ENCODE measurements at regions not wholly inside any gene's neighbourhood (a gene's known extent, or its start where the extent isn't known, plus 50 kb on each side); places are given as distances from the start of the nearest gene placed in this dataset.

DNA sequence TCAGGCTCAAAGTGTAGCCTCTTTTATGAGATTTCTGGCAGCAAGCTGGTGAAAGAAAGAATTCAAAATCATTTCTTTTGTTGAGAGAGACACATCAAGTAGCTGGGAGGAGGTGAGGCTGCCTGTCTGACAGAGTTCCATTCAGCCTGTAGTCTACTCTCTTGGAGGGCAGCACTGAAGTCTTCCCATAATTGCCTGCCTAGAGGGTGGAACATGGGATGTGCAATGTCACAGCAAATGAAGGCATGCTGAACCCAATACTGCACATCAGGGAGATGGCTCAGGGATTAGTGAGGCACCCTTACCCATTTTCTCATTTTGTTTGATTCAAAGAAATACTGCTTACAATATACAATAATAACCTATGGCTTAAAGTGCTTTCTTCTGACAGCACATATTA is 475.7 kb downstream of the TMEM232 start (continued):
- TF ChIP-seq, protein P1, sequence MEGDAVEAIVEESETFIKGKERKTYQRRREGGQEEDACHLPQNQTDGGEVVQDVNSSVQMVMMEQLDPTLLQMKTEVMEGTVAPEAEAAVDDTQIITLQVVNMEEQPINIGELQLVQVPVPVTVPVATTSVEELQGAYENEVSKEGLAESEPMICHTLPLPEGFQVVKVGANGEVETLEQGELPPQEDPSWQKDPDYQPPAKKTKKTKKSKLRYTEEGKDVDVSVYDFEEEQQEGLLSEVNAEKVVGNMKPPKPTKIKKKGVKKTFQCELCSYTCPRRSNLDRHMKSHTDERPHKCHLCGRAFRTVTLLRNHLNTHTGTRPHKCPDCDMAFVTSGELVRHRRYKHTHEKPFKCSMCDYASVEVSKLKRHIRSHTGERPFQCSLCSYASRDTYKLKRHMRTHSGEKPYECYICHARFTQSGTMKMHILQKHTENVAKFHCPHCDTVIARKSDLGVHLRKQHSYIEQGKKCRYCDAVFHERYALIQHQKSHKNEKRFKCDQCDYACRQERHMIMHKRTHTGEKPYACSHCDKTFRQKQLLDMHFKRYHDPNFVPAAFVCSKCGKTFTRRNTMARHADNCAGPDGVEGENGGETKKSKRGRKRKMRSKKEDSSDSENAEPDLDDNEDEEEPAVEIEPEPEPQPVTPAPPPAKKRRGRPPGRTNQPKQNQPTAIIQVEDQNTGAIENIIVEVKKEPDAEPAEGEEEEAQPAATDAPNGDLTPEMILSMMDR (IDR thresholded peaks at IDR 0.05 in 2 of 3, conservative IDR thresholded peaks at IDR 0.05 in 1 of 3; ENCODE audit: control insufficient read depth in 2 of 3, extremely low read depth in 1 of 3, insufficient read depth in 1 of 3, low read depth in 3 of 3, low read length in 3 of 3), result no peak

DNA sequence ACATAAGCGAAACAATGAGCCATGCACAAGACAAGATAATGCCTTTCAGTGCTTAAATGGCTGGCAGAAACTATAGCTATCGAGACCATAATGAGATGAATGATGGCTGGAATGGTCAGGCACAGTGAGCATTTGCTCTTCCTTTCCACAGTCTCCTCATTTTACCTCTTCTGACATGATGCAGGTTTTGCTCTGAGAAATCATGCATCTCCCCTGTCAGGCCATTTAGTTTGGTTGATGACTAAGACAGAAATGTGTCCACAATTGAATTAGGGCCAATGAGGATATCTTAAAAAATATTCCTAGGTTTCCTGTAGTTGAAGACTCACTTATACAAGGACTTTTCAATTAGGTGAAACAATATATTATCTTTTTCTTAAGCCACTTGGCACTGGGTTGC is 475.1 kb downstream of the TMEM232 start:
- SMC1A ChIA-PET (ENCODE audit: uncharacterized antibody, unreplicated experiment), result no interaction called here
- Histone ChIP-seq H3K9me3 (replicated peaks; ENCODE audit: control insufficient read depth, insufficient read depth, low read length) (no peaks in the 10 kb centered on the region), H2AFZ (ENCODE audit: control insufficient read depth, low read depth, low read length) (no peak overlapping the region), H3K27me3 (replicated peaks in 1 of 2; ENCODE audit: control insufficient read depth in 2 of 2, insufficient read depth in 2 of 2, low read length in 1 of 2) (no peaks in the 10 kb centered on the region), H4K20me1 (ENCODE audit: control insufficient read depth, insufficient read depth) (no peaks in the 10 kb centered on the region), H3K36me3 (ENCODE audit: control insufficient read depth in 2 of 2, insufficient read depth in 2 of 2, low read length in 1 of 2) (no peaks in the 10 kb centered on the region), H3K4me2 (ENCODE audit: control insufficient read depth, insufficient read depth) (no peak overlapping the region), H3K27ac (ENCODE audit: control insufficient read depth, insufficient read depth) (no peak overlapping the region), H3K4me3 (no peak overlapping the region), H3K79me2 (ENCODE audit: control insufficient read depth, insufficient read depth, low read length) (no peaks in the 10 kb centered on the region), H3K9ac (ENCODE audit: control insufficient read depth, insufficient read depth, low read length) (no peak overlapping the region), H3K4me1 (ENCODE audit: control insufficient read depth, insufficient read depth, low read length) (no peaks in the 10 kb centered on the region)
- RAD21 ChIA-PET (ENCODE audit: unreplicated experiment), result no interaction called here
- in situ Hi-C loops (cut with MboI) (no loop called here), intact Hi-C loops (cut with micrococcal nuclease; ENCODE audit: unreplicated experiment) (no loop called here)
- CTCF ChIA-PET, result no interaction called here
- POLR2A ChIA-PET, result no interaction called here
- DNase-seq (ENCODE audit: low read depth, low spot score) (no peak), ATAC-seq (no peak), FAIRE-seq (no peak)
- no TSS peak for BruUV-seq (replicated peaks)
- 3% methylated on average over 2 of the region's 2 CpGs for WGBS (ENCODE audit: insufficient coverage, insufficient replicate concordance, low lambda C conversion rate, missing lambda C conversion rate)
- TF ChIP-seq, protein P2, sequence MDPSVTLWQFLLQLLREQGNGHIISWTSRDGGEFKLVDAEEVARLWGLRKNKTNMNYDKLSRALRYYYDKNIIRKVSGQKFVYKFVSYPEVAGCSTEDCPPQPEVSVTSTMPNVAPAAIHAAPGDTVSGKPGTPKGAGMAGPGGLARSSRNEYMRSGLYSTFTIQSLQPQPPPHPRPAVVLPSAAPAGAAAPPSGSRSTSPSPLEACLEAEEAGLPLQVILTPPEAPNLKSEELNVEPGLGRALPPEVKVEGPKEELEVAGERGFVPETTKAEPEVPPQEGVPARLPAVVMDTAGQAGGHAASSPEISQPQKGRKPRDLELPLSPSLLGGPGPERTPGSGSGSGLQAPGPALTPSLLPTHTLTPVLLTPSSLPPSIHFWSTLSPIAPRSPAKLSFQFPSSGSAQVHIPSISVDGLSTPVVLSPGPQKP (IDR thresholded peaks at IDR 0.05; ENCODE audit: low read depth, low read length), result no peak
- TF ChIP-seq CHD2 (IDR thresholded peaks at IDR 0.05; ENCODE audit: borderline replicate concordance, low read depth, low read length), result no peak
- no peak for TF ChIP-seq SMAD1 (IDR thresholded peaks at IDR 0.05; ENCODE audit: low read depth, partially characterized antibody)
- no peak for TF ChIP-seq HDAC2 (IDR thresholded peaks at IDR 0.05)
- TF ChIP-seq, protein P3, sequence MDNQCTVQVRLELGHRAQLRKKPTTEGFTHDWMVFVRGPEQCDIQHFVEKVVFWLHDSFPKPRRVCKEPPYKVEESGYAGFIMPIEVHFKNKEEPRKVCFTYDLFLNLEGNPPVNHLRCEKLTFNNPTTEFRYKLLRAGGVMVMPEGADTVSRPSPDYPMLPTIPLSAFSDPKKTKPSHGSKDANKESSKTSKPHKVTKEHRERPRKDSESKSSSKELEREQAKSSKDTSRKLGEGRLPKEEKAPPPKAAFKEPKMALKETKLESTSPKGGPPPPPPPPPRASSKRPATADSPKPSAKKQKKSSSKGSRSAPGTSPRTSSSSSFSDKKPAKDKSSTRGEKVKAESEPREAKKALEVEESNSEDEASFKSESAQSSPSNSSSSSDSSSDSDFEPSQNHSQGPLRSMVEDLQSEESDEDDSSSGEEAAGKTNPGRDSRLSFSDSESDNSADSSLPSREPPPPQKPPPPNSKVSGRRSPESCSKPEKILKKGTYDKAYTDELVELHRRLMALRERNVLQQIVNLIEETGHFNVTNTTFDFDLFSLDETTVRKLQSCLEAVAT (IDR thresholded peaks at IDR 0.05), result no peak
- no peak for TF ChIP-seq WRNIP1 (IDR thresholded peaks at IDR 0.05; ENCODE audit: borderline replicate concordance, low read depth, low read length)
- TF ChIP-seq RUNX3 (IDR thresholded peaks at IDR 0.05; ENCODE audit: low read length), result no peak
- TF ChIP-seq IKZF2 (IDR thresholded peaks at IDR 0.05), result no peak
- TF ChIP-seq CHD1 (IDR thresholded peaks at IDR 0.05; ENCODE audit: low read depth, low read length), result no peak
- TF ChIP-seq, protein P4, sequence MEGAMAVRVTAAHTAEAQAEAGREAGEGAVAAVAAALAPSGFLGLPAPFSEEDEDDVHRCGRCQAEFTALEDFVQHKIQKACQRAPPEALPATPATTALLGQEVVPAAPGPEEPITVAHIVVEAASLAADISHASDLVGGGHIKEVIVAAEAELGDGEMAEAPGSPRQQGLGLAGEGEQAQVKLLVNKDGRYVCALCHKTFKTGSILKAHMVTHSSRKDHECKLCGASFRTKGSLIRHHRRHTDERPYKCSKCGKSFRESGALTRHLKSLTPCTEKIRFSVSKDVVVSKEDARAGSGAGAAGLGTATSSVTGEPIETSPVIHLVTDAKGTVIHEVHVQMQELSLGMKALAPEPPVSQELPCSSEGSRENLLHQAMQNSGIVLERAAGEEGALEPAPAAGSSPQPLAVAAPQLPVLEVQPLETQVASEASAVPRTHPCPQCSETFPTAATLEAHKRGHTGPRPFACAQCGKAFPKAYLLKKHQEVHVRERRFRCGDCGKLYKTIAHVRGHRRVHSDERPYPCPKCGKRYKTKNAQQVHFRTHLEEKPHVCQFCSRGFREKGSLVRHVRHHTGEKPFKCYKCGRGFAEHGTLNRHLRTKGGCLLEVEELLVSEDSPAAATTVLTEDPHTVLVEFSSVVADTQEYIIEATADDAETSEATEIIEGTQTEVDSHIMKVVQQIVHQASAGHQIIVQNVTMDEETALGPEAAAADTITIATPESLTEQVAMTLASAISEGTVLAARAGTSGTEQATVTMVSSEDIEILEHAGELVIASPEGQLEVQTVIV (IDR thresholded peaks at IDR 0.05; ENCODE audit: borderline replicate concordance, partially characterized antibody), result no peak
- TF ChIP-seq SRF (IDR thresholded peaks at IDR 0.05; ENCODE audit: low read depth in 2 of 2, low read length in 2 of 2), result no peak
- TF ChIP-seq, protein P5, sequence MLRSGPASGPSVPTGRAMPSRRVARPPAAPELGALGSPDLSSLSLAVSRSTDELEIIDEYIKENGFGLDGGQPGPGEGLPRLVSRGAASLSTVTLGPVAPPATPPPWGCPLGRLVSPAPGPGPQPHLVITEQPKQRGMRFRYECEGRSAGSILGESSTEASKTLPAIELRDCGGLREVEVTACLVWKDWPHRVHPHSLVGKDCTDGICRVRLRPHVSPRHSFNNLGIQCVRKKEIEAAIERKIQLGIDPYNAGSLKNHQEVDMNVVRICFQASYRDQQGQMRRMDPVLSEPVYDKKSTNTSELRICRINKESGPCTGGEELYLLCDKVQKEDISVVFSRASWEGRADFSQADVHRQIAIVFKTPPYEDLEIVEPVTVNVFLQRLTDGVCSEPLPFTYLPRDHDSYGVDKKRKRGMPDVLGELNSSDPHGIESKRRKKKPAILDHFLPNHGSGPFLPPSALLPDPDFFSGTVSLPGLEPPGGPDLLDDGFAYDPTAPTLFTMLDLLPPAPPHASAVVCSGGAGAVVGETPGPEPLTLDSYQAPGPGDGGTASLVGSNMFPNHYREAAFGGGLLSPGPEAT (IDR thresholded peaks at IDR 0.05; ENCODE audit: low read depth), result no peak
- no peak for TF ChIP-seq BACH1 (IDR thresholded peaks at IDR 0.05; ENCODE audit: borderline replicate concordance)
- TF ChIP-seq BCL11A (IDR thresholded peaks at IDR 0.05; ENCODE audit: low read depth, low read length), result no peak

All from GM12878 (cell line).